H1 (cell line): ENCODE measurements at regions not wholly inside any gene's neighbourhood (a gene's known extent, or its start where the extent isn't known, plus 50 kb on each side); places are given as distances from the start of the nearest gene placed in this dataset.

Experiments used
- CTCF ChIA-PET: fragments of 300-600 bp; sonication (Branson Sonifier 250); formaldehyde crosslinking; loops from one replicate; lab custom pipeline; 2021; ENCODE audit not compliant: partially characterized antibody; lab: Charles Lee
- POLR2A ChIA-PET: fragments of 300-600 bp; sonication (Branson Sonifier 250); formaldehyde crosslinking; loops from one replicate; lab custom pipeline; 2021; ENCODE audit warnings: inconsistent platforms; ENCODE audit not compliant: partially characterized antibody; lab: Charles Lee
- DNase-seq, 2 experiments: peaks; one replicate each; pipeline versions ENCODE4 v3.0.0 to v3.0.0-alpha.2; 2010 to 2022; ENCODE audit warnings: low spot score in 2 of 2, low read depth in 1 of 2, mixed read lengths in 1 of 2
- FAIRE-seq: peaks from 2 replicates; lab custom pipeline; 2011; peaks lifted over from hg19 to GRCh38; lab: Jason Lieb, UNC
- H2AFZ ChIP-seq: 2 replicates; pipeline ENCODE4 v1.8.1; 2012; ENCODE audit warnings: low read length, inconsistent platforms
- H2AK5ac ChIP-seq: 2 replicates; pipeline ENCODE4 v1.6.1; 2013; ENCODE audit warnings: low read depth, low read length
- H2BK120ac ChIP-seq: replicated peaks from 2 replicates; pipeline ENCODE3; 2013; ENCODE audit warnings: low read depth, low read length, inconsistent platforms
- H2BK12ac ChIP-seq: 2 replicates; pipeline ENCODE4 v1.6.1; 2013; ENCODE audit warnings: low read depth, low read length
- H2BK15ac ChIP-seq: 2 replicates; pipeline ENCODE4 v1.6.1; 2013; ENCODE audit warnings: low read length
- H2BK20ac ChIP-seq: 2 replicates; pipeline ENCODE4 v1.6.1; 2013; ENCODE audit warnings: low read length
- H2BK5ac ChIP-seq: 2 replicates; pipeline ENCODE4 v1.6.1; 2013; ENCODE audit warnings: low read depth, low read length
- H3K14ac ChIP-seq: 2 replicates; pipeline ENCODE4 v1.6.1; 2013; ENCODE audit warnings: inconsistent platforms; ENCODE audit not compliant: insufficient read length
- H3K18ac ChIP-seq: 2 replicates; pipeline ENCODE4 v1.6.1; 2013; ENCODE audit warnings: low read length; ENCODE audit errors: extremely low read depth
- H3K23ac ChIP-seq: 2 replicates; pipeline ENCODE4 v1.6.1; 2013; ENCODE audit warnings: inconsistent platforms; ENCODE audit not compliant: insufficient read length
- H3K23me2 ChIP-seq: 2 replicates; pipeline ENCODE4 v1.6.1; 2013; ENCODE audit warnings: low read depth, low read length
- H3K27ac ChIP-seq: 2 replicates; pipeline ENCODE4 v1.6.1; 2011; ENCODE audit warnings: low read depth, low read length, inconsistent platforms
- H3K27me3 ChIP-seq, 4 experiments: replicated peaks in 1 of 4; 1 replicate in 1 of 4; 2 replicates in 3 of 4; pipeline versions ENCODE4 v1.6.1 to v1.8.1; 2011 to 2013; ENCODE audit warnings: low read length in 3 of 4, mild to moderate bottlenecking in 3 of 4, inconsistent platforms in 2 of 4, mixed read lengths in 2 of 4, moderate library complexity in 1 of 4; ENCODE audit not compliant: control insufficient read depth in 3 of 4, insufficient read depth in 3 of 4; ENCODE audit errors: extremely low read depth in 1 of 4
- H3K36me3 ChIP-seq, 4 experiments: 2 replicates each; pipeline versions ENCODE4 v1.6.1 to v1.8.1; 2011 to 2013; ENCODE audit warnings: mild to moderate bottlenecking in 4 of 4, low read length in 3 of 4, moderate library complexity in 2 of 4, control low read depth in 1 of 4, inconsistent platforms in 1 of 4; ENCODE audit not compliant: insufficient read depth in 4 of 4, control insufficient read depth in 2 of 4
- H3K4ac ChIP-seq: replicated peaks from 2 replicates; pipeline ENCODE3; 2013; ENCODE audit warnings: low read length, low read depth, mixed read lengths, inconsistent platforms; ENCODE audit not compliant: insufficient read length
- H3K4me1 ChIP-seq, 4 experiments: replicated peaks in 1 of 4; 1 replicate in 1 of 4; 2 replicates in 3 of 4; pipeline versions ENCODE4 v1.6.1 to v1.8.1; 2011 to 2013; ENCODE audit warnings: low read length in 3 of 4, inconsistent platforms in 2 of 4, mixed read lengths in 1 of 4; ENCODE audit not compliant: insufficient read depth in 4 of 4, control insufficient read depth in 3 of 4
- H3K4me2 ChIP-seq, 2 experiments: 2 replicates each; pipeline versions ENCODE4 v1.6.1 to v1.8.1; 2011 to 2013; ENCODE audit warnings: low read depth in 2 of 2, low read length in 2 of 2, control low read depth in 1 of 2, inconsistent platforms in 1 of 2, mild to moderate bottlenecking in 1 of 2; ENCODE audit not compliant: insufficient read depth in 1 of 2
- H3K4me3 ChIP-seq, 4 experiments: fragments of 200-600, 300-600 bp in 1 of 4; sonication (generic), shearing (Covaris generic), sonication (Bioruptor Twin) in 1 of 4; 2 replicates each; pipeline versions ENCODE4 v1.5.1 to v1.8.1; 2011 to 2016; ENCODE audit warnings: low read length in 4 of 4, low read depth in 3 of 4, control low read depth in 2 of 4, inconsistent platforms in 2 of 4, mild to moderate bottlenecking in 2 of 4, mixed read lengths in 1 of 4, moderate library complexity in 1 of 4; ENCODE audit not compliant: insufficient read depth in 2 of 4; ENCODE audit errors: extremely low read depth in 1 of 4
- H3K56ac ChIP-seq: replicated peaks from 2 replicates; pipeline ENCODE3; 2013; ENCODE audit warnings: low read depth, mild to moderate bottlenecking, mixed read lengths, low read length, inconsistent platforms; ENCODE audit not compliant: insufficient read length
- H3K79me1 ChIP-seq: 2 replicates; pipeline ENCODE4 v1.6.1; 2013; ENCODE audit warnings: low read depth, low read length, control low read depth
- H3K79me2 ChIP-seq, 2 experiments: 2 replicates each; pipeline versions ENCODE4 v1.6.1 to v1.8.1; 2012 to 2013; ENCODE audit warnings: low read length in 2 of 2, mild to moderate bottlenecking in 2 of 2, inconsistent platforms in 1 of 2; ENCODE audit not compliant: insufficient read depth in 2 of 2, control insufficient read depth in 1 of 2
- H3K9ac ChIP-seq, 4 experiments: replicated peaks in 1 of 4; 1 replicate in 1 of 4; 2 replicates in 3 of 4; pipeline versions ENCODE4 v1.6.1 to v1.8.1; 2011 to 2013; ENCODE audit warnings: low read depth in 3 of 4, low read length in 3 of 4, control low read depth in 2 of 4, mild to moderate bottlenecking in 2 of 4, moderate library complexity in 2 of 4, inconsistent platforms in 1 of 4; ENCODE audit errors: extremely low read depth in 1 of 4
- H3K9me3 ChIP-seq, 2 experiments: 2 replicates each; pipeline versions ENCODE4 v1.6.1 to v1.8.1; 2012 to 2013; ENCODE audit warnings: mild to moderate bottlenecking in 2 of 2, moderate library complexity in 2 of 2, control low read depth in 1 of 2, inconsistent platforms in 1 of 2, low read depth in 1 of 2, low read length in 1 of 2, mixed read lengths in 1 of 2; ENCODE audit not compliant: insufficient read depth in 2 of 2
- H4K20me1 ChIP-seq, 2 experiments: replicated peaks in 1 of 2; 2 replicates each; pipeline versions ENCODE3 to v1.8.1; 2011 to 2013; ENCODE audit warnings: inconsistent platforms in 2 of 2, low read length in 2 of 2, mild to moderate bottlenecking in 1 of 2; ENCODE audit not compliant: insufficient read depth in 2 of 2, control insufficient read depth in 1 of 2
- H4K5ac ChIP-seq: 2 replicates; pipeline ENCODE4 v1.6.1; 2013; ENCODE audit warnings: low read length, low read depth, mixed read lengths, inconsistent platforms; ENCODE audit not compliant: insufficient read length
- H4K8ac ChIP-seq: 2 replicates; pipeline ENCODE4 v1.8.0; 2013; ENCODE audit warnings: mild to moderate bottlenecking, moderate library complexity, low read length, inconsistent platforms; ENCODE audit not compliant: insufficient read depth; ENCODE audit errors: extremely low read depth
- H4K91ac ChIP-seq: replicated peaks from 2 replicates; pipeline ENCODE3; 2013; ENCODE audit warnings: low read length, mixed read lengths, inconsistent platforms; ENCODE audit not compliant: insufficient read length
- BRCA1 ChIP-seq: IDR thresholded peaks from 2 replicates; pipeline ENCODE4 v1.6.1; 2012; ENCODE audit warnings: low read depth, low read length, improper control_type of control experiment
- E2F6 ChIP-seq: IDR thresholded peaks from 2 replicates; pipeline ENCODE4 v1.6.1; 2012; ENCODE audit warnings: inconsistent platforms
- EP300 ChIP-seq, 2 experiments: IDR thresholded peaks; 1 replicate in 1 of 2; 2 replicates in 1 of 2; pipeline ENCODE4 v1.6.1; 2011 to 2012; ENCODE audit warnings: low read depth in 2 of 2, low read length in 2 of 2, mild to moderate bottlenecking in 2 of 2, borderline replicate concordance in 1 of 2, inconsistent platforms in 1 of 2, moderate library complexity in 1 of 2
- GABPA ChIP-seq: IDR thresholded peaks from 2 replicates; pipeline ENCODE4 v1.6.1; 2011; ENCODE audit warnings: mild to moderate bottlenecking, low read length, moderate library complexity, borderline replicate concordance; ENCODE audit not compliant: insufficient read depth
- GTF2F1 ChIP-seq: IDR thresholded peaks from 2 replicates; pipeline ENCODE4 v1.6.1; 2012; ENCODE audit warnings: low read depth, low read length, improper control_type of control experiment, borderline replicate concordance
- RFX5 ChIP-seq: IDR thresholded peaks from 2 replicates; pipeline ENCODE4 v1.6.1; 2011; ENCODE audit warnings: low read depth, low read length, improper control_type of control experiment, borderline replicate concordance
- RXRA ChIP-seq: IDR thresholded peaks from 2 replicates; pipeline ENCODE4 v1.6.1; 2011; ENCODE audit warnings: low read depth, mild to moderate bottlenecking, low read length, moderate library complexity; ENCODE audit not compliant: insufficient read depth
- SIN3A ChIP-seq, 2 experiments: IDR thresholded peaks in 1 of 2; conservative IDR thresholded peaks in 1 of 2; 2 replicates each; pipeline ENCODE4 v1.6.1; 2011 to 2012; ENCODE audit warnings: low read length in 2 of 2, improper control_type of control experiment in 1 of 2, low read depth in 1 of 2, mild to moderate bottlenecking in 1 of 2
- SIRT6 ChIP-seq: IDR thresholded peaks from one replicate; pipeline ENCODE4 v1.7.1; 2012; ENCODE audit warnings: low read length, inconsistent platforms
- SP1 ChIP-seq: IDR thresholded peaks from 2 replicates; pipeline ENCODE4 v1.6.1; 2011; ENCODE audit warnings: low read depth, low read length
- TBP ChIP-seq: IDR thresholded peaks from 2 replicates; pipeline ENCODE4 v1.6.1; 2011; ENCODE audit warnings: low read depth, low read length, improper control_type of control experiment
- TEAD4 ChIP-seq: IDR thresholded peaks from 2 replicates; pipeline ENCODE4 v1.6.1; 2012; ENCODE audit warnings: low read depth, low read length, inconsistent platforms, mixed read lengths
- WGBS, 2 experiments: shearing (Covaris generic) in 1 of 2; methylation state at CpG; one replicate each; pipeline versions ENCODE4 v1.1.6 to v1.1.7; 2013 to 2015; ENCODE audit warnings: low lambda C conversion rate in 2 of 2, mixed read lengths in 2 of 2, inconsistent platforms in 1 of 2, low coverage in 1 of 2, missing lambda C conversion rate in 1 of 2; ENCODE audit not compliant: insufficient replicate concordance in 2 of 2, insufficient coverage in 1 of 2, insufficient read length in 1 of 2; ENCODE audit errors: extremely low coverage in 1 of 2, missing lambda C conversion rate in 1 of 2; 5-methylcytosine and 5-hydroxymethylcytosine counted together
- TF ChIP-seq, protein P1 (sequence below): IDR thresholded peaks from 2 replicates; pipeline ENCODE4 v1.6.1; 2012; ENCODE audit warnings: inconsistent platforms

- no peaks in the 10 kb centered on the region for H3K4me1 ChIP-seq
- H3K9me3 ChIP-seq: no peaks in the 10 kb centered on the region
- H2BK5ac ChIP-seq: no peak overlapping the region
- no peak overlapping the region for H2BK15ac ChIP-seq
- H4K8ac ChIP-seq: no peak overlapping the region; the same call in 1 of the 2 replicates
- ChIA-PET CTCF (no interaction called here), POLR2A (no interaction called here)
- no peaks in the 10 kb centered on the region for H3K27me3 ChIP-seq
- H3K36me3 ChIP-seq: no peaks in the 10 kb centered on the region
- H4K20me1 ChIP-seq: no peaks in the 10 kb centered on the region
- H4K91ac ChIP-seq: no peak overlapping the region
- no peak overlapping the region for H2BK120ac ChIP-seq
- no peak overlapping the region for H2BK20ac ChIP-seq
- no peak overlapping the region for H3K56ac ChIP-seq
- H3K14ac ChIP-seq: no peak overlapping the region
- no peak overlapping the region for H3K4ac ChIP-seq
- no peak overlapping the region for H3K27ac ChIP-seq
- no peak overlapping the region for H4K5ac ChIP-seq
- DNase-seq: no peak
- WGBS, 2 experiments: 95% methylated on average over 8 of the region's 8 CpGs; no CpG with 5 or more reads in 1 of the 2 experiments
- no peak overlapping the region for H3K9ac ChIP-seq
- H3K4me3 ChIP-seq: no peak overlapping the region
- H3K79me2 ChIP-seq: no peaks in the 10 kb centered on the region
- H2AFZ ChIP-seq: peak overlapping the region; percentile 86; the same call in 1 of the 2 replicates
- H3K79me1 ChIP-seq: no peaks in the 10 kb centered on the region
- H3K4me2 ChIP-seq: no peak overlapping the region
- no peak overlapping the region for H2BK12ac ChIP-seq
- no peak for FAIRE-seq
- H2AK5ac ChIP-seq: no peak overlapping the region
- no peak overlapping the region for H3K18ac ChIP-seq
- no peak overlapping the region for H3K23ac ChIP-seq
- peaks cover 2% of the 10 kb centered on the region; the same call in 1 of the 2 replicates for H3K23me2 ChIP-seq
- TF ChIP-seq RXRA (no peak), SP1 (no peak), SIRT6 (no peak), RFX5 (no peak), GTF2F1 (no peak), TBP (no peak), E2F6 (no peak), EP300 (IDR thresholded peaks at IDR 0.05; ENCODE audit: borderline replicate concordance in 1 of 2, low read depth in 2 of 2, low read length in 2 of 2) (no peak), GABPA (no peak), BRCA1 (no peak), SIN3A (conservative IDR thresholded peaks at IDR 0.05 in 1 of 2, IDR thresholded peaks at IDR 0.05 in 1 of 2; ENCODE audit: low read depth in 1 of 2, low read length in 2 of 2) (no peak), TEAD4 (no peak)
- TF ChIP-seq, protein P1, sequence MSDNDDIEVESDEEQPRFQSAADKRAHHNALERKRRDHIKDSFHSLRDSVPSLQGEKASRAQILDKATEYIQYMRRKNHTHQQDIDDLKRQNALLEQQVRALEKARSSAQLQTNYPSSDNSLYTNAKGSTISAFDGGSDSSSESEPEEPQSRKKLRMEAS: no peak
Measured at GRCh38 chr6:140303218-140303949, 928.9 kb upstream of the CITED2 start.
